ENCODE measurements at regions not wholly inside any gene's neighbourhood (a gene's known extent, or its start where the extent isn't known, plus 50 kb on each side); places are given as distances from the start of the nearest gene placed in this dataset.

DNA sequence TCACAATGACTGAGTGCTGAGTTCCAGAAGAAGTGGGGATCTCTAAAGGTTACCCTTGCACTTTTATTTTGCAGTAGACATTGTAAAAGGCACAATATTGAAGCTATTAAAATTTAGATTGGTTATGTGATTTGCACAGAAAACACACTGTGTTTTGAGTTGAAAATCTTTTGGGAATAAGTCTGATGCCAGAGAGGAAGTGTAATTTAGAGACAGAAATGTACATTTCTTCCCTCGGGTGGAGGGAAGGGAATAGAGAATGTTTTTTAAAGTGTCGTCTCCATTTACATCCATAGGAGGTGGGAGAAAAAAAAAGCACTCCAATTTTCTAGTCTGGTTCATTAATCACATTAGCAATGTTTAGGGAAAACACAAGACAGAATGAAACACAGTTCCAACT, 465.8 kb downstream of the OLFM4 start:
- TF ChIP-seq, protein P1, sequence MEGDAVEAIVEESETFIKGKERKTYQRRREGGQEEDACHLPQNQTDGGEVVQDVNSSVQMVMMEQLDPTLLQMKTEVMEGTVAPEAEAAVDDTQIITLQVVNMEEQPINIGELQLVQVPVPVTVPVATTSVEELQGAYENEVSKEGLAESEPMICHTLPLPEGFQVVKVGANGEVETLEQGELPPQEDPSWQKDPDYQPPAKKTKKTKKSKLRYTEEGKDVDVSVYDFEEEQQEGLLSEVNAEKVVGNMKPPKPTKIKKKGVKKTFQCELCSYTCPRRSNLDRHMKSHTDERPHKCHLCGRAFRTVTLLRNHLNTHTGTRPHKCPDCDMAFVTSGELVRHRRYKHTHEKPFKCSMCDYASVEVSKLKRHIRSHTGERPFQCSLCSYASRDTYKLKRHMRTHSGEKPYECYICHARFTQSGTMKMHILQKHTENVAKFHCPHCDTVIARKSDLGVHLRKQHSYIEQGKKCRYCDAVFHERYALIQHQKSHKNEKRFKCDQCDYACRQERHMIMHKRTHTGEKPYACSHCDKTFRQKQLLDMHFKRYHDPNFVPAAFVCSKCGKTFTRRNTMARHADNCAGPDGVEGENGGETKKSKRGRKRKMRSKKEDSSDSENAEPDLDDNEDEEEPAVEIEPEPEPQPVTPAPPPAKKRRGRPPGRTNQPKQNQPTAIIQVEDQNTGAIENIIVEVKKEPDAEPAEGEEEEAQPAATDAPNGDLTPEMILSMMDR (IDR thresholded peaks at IDR 0.05; ENCODE audit: unreplicated experiment) = no peak
- H3K36me3 Mint-ChIP-seq (ENCODE audit: insufficient read depth) = no peaks in the 10 kb centered on the region
- H3K4me1 Mint-ChIP-seq (ENCODE audit: low read depth) = no peaks in the 10 kb centered on the region
- DNase-seq (ENCODE audit: low spot score, unreplicated experiment) = no peak
- no peak overlapping the region for H3K27ac Mint-ChIP-seq
- H3K27me3 Mint-ChIP-seq = no peaks in the 10 kb centered on the region
- no peak overlapping the region for H3K4me3 Mint-ChIP-seq (ENCODE audit: low read depth)
- H3K9me3 Mint-ChIP-seq (ENCODE audit: low read depth) = no peaks in the 10 kb centered on the region

DNA sequence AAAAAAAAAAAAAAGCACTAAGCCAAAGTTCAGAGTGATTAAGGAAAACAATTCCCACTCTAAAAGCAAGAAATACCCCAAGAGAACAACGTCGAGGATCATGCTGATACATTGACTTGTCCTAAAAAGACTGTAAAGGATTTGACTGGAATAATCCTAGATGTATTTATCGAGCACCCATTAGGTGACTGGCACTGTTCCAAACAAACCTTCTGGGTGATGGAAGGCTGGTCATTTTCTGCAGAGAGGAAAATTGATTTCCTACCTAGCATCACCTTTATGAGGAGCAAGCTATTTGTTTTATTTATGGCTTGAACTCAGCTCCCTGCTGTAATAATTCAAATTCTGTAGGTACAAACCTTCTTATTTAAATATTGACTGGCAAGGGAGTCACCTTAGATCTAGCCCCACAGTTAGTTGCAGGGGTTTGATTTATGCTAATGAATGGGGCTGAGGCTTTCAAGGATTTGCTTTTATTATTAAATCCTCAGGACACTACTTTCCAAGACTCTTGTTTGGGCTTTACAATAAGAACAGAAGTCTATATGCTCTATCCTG, 471.0 kb downstream of the OLFM4 start:
- Mint-ChIP-seq H3K36me3 (ENCODE audit: insufficient read depth) (peaks cover 1% of the 10 kb centered on the region), H3K9me3 (ENCODE audit: low read depth) (peaks cover 3% of the 10 kb centered on the region), H3K4me3 (ENCODE audit: low read depth) (no peak overlapping the region), H3K4me1 (ENCODE audit: low read depth) (no peaks in the 10 kb centered on the region), H3K27ac (no peak overlapping the region), H3K27me3 (no peaks in the 10 kb centered on the region)
- no peak for DNase-seq (ENCODE audit: low spot score, unreplicated experiment)
- TF ChIP-seq, protein P1 (IDR thresholded peaks at IDR 0.05; ENCODE audit: unreplicated experiment) = no peak

DNA sequence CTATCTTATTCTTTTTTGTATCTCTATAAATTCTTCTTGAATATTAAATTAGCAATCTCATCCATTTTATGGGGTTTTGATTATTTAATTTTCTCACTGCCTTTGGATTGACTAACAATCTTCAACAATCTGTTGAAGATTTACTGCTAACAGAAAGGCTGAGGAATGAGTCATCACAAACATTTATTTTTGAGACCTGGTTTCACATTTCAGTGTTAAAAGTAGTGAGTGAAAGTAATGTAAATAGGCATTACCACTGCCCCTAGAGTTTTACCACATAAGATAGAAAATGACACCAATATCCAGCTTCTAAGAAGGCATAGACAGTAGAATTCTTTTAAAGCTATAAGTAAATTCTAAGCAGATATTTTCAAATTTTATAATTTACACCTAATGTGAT, 472.8 kb downstream of the OLFM4 start:
- H3K9me3 Mint-ChIP-seq (ENCODE audit: low read depth) = peaks cover 3% of the 10 kb centered on the region
- H3K27ac Mint-ChIP-seq = no peak overlapping the region
- TF ChIP-seq, protein P1 (IDR thresholded peaks at IDR 0.05; ENCODE audit: unreplicated experiment) = no peak
- H3K4me3 Mint-ChIP-seq (ENCODE audit: low read depth) = no peak overlapping the region
- H3K36me3 Mint-ChIP-seq (ENCODE audit: insufficient read depth) = peaks cover 1% of the 10 kb centered on the region
- no peaks in the 10 kb centered on the region for H3K27me3 Mint-ChIP-seq
- H3K4me1 Mint-ChIP-seq (ENCODE audit: low read depth) = no peaks in the 10 kb centered on the region
- no peak for DNase-seq (ENCODE audit: low spot score, unreplicated experiment)

DNA sequence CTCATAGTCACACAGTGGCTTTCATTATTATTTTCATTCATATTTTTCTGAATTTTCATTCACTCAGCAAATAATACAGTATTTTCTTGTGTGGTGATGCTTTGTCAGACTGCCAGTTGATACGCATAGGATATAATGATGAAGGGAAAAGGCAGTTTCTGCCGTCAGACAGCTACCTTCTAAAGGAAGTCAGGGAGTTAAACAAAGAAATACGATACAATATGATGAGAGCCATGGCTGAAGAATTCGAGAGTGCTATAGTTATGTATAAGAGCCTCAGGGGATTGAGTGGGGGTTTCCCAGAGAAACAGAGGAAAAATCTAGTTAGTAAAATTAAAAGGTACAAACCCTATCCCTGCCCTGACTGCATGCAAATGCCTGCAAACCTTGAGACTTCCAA, 479.1 kb downstream of the OLFM4 start:
- DNase-seq (ENCODE audit: low spot score, unreplicated experiment) = no peak
- Mint-ChIP-seq H3K27me3 (no peaks in the 10 kb centered on the region), H3K36me3 (ENCODE audit: insufficient read depth) (peaks cover 1% of the 10 kb centered on the region), H3K27ac (no peak overlapping the region), H3K9me3 (ENCODE audit: low read depth) (peaks cover 3% of the 10 kb centered on the region), H3K4me3 (ENCODE audit: low read depth) (no peak overlapping the region), H3K4me1 (ENCODE audit: low read depth) (no peaks in the 10 kb centered on the region)
- TF ChIP-seq, protein P1 (IDR thresholded peaks at IDR 0.05; ENCODE audit: unreplicated experiment) = no peak

DNA sequence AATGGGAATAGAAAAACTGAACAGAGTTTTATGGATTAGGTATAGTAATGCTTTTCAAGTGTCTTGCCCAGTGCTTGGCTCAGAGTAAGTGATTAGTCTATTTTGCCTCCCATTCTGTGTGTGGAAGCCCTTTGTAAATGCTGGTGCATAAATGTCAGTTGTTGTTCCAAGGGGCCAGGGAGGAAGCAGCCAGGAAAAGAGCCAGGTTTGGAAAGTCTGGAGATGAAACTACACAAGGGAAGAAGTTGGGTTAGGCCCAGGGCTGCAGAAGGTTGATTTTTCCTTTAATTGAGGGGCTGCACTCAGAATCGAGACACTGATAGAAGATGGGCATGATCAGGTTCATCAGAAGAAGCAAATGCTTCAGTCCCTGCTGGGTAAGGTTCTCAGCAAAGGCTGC, 484.0 kb downstream of the OLFM4 start:
- H3K27ac Mint-ChIP-seq = no peak overlapping the region
- H3K4me1 Mint-ChIP-seq (ENCODE audit: low read depth) = no peaks in the 10 kb centered on the region
- no peaks in the 10 kb centered on the region for H3K27me3 Mint-ChIP-seq
- H3K9me3 Mint-ChIP-seq (ENCODE audit: low read depth) = no peaks in the 10 kb centered on the region
- TF ChIP-seq, protein P1 (IDR thresholded peaks at IDR 0.05; ENCODE audit: unreplicated experiment) = no peak
- no peaks in the 10 kb centered on the region for H3K36me3 Mint-ChIP-seq (ENCODE audit: insufficient read depth)
- H3K4me3 Mint-ChIP-seq (ENCODE audit: low read depth) = no peak overlapping the region
- no peak for DNase-seq (ENCODE audit: low spot score, unreplicated experiment)
